ENCODE measurements at regions not wholly inside any gene's neighbourhood (a gene's known extent, or its start where the extent isn't known, plus 50 kb on each side); places are given as distances from the start of the nearest gene placed in this dataset.

DNA sequence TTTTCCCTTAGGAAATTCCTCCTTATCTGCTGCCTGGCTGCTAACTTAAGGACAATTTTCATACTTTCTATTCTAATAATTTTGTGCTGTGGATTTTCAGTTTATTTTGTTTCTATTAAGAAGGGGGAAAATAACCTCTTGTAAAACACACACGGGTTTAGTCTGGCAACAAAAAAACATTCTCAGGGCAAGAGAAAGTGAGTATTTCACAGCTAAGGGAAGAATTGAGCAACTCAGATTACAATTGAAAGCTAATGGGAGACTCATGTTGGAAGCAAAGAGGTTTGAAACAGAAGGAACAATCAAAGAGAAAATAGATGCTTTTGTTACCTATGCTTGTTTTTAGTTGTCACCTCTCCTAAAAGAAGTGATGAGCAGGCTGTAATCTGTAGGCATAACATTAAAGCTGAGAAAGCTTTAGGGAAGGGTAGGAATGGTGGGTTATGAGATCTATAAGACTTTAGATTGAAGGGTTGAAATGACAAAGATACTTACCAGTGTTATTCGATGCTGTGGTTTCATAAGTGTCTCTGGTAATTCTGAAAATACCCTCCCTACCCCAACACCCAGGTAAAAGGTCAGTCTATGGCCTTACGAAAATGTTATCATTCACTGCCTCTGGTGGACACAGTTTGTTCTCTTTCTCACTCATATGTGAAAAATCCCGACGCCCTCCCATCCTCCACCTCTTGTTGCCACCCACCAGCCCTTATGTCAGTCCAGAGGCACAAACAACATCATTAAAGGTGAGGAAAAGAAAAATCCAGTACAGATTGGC, 510.9 kb downstream of the TXNL1 start:
- H3K27me3 ChIP-seq (ENCODE audit: insufficient read depth, low read length), result no peaks in the 10 kb centered on the region
- H3K4me1 ChIP-seq (ENCODE audit: insufficient read depth, low read length), result peaks cover 24% of the 10 kb centered on the region
- H2AFZ ChIP-seq (ENCODE audit: low read length), result peak overlapping the region; percentile 28
- no peak overlapping the region for H3K4me3 ChIP-seq (ENCODE audit: insufficient read depth, low read length)
- H3K9me3 ChIP-seq (ENCODE audit: low read depth, low read length), result no peaks in the 10 kb centered on the region
- no peak overlapping the region for H3K4me2 ChIP-seq (ENCODE audit: insufficient read depth, low read length)
- no peak overlapping the region for H3K27ac ChIP-seq (ENCODE audit: low read depth, low read length)
- H3K36me3 ChIP-seq (ENCODE audit: insufficient read depth, low read length), result no peaks in the 10 kb centered on the region
- DNase-seq (ENCODE audit: insufficient read length, low spot score, missing footprints), result no peak
- H3K79me2 ChIP-seq (ENCODE audit: insufficient read depth, low read length), result no peaks in the 10 kb centered on the region
- TF ChIP-seq, protein P1, sequence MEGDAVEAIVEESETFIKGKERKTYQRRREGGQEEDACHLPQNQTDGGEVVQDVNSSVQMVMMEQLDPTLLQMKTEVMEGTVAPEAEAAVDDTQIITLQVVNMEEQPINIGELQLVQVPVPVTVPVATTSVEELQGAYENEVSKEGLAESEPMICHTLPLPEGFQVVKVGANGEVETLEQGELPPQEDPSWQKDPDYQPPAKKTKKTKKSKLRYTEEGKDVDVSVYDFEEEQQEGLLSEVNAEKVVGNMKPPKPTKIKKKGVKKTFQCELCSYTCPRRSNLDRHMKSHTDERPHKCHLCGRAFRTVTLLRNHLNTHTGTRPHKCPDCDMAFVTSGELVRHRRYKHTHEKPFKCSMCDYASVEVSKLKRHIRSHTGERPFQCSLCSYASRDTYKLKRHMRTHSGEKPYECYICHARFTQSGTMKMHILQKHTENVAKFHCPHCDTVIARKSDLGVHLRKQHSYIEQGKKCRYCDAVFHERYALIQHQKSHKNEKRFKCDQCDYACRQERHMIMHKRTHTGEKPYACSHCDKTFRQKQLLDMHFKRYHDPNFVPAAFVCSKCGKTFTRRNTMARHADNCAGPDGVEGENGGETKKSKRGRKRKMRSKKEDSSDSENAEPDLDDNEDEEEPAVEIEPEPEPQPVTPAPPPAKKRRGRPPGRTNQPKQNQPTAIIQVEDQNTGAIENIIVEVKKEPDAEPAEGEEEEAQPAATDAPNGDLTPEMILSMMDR (IDR thresholded peaks at IDR 0.05; ENCODE audit: extremely low read depth, low read depth, low read length), result no peak
- no peaks in the 10 kb centered on the region for H4K20me1 ChIP-seq (ENCODE audit: insufficient read depth, low read length)

DNA sequence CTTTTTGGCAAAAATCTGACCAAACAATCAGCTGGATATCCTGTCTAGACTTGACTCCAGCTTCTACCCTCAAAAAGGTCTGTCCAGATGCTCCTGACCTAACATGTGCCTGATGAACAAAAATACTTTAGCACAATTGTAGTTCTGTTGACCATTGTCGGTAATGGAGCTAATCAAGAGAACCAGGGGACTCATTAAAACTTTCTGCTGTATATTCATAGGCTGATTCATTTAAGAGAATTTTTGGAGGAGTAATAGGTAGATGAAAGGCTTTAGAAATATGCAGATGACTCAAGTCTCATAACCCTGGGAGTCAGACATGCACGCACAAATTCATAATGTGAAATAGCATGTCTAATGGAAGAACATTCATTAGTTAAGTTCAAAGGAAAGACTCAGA, 514.2 kb downstream of the TXNL1 start:
- TF ChIP-seq, protein P1 (IDR thresholded peaks at IDR 0.05; ENCODE audit: extremely low read depth, low read depth, low read length), result no peak
- H4K20me1 ChIP-seq (ENCODE audit: insufficient read depth, low read length), result no peaks in the 10 kb centered on the region
- no peak overlapping the region for H3K4me3 ChIP-seq (ENCODE audit: insufficient read depth, low read length)
- H3K4me1 ChIP-seq (ENCODE audit: insufficient read depth, low read length), result peaks cover 24% of the 10 kb centered on the region
- H3K79me2 ChIP-seq (ENCODE audit: insufficient read depth, low read length), result no peaks in the 10 kb centered on the region
- no peaks in the 10 kb centered on the region for H3K9me3 ChIP-seq (ENCODE audit: low read depth, low read length)
- peak overlapping the region; percentile 9 for H3K4me2 ChIP-seq (ENCODE audit: insufficient read depth, low read length)
- no peaks in the 10 kb centered on the region for H3K27me3 ChIP-seq (ENCODE audit: insufficient read depth, low read length)
- peak overlapping the region; percentile 74 for H3K27ac ChIP-seq (ENCODE audit: low read depth, low read length)
- DNase-seq (ENCODE audit: insufficient read length, low spot score, missing footprints), result no peak
- no peaks in the 10 kb centered on the region for H3K36me3 ChIP-seq (ENCODE audit: insufficient read depth, low read length)
- no peak overlapping the region for H2AFZ ChIP-seq (ENCODE audit: low read length)

DNA sequence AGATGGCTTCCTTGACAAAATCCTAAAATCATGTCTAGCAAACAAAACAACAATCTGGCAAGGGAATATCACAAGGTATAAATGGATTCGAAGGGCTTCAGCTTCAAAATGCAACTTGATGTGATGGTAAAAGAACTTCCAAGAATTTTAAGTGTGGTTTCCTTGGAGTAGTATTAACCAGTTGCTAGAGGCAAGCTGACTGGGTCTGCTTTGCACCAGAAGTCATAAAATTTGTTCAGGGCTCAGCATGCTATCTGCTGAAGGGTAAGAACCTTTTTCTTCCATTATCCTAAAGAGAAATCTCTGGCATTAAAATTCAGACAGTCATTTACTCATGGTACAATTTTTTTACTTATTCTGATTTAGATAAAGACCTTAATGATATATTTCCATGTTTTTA, 516.7 kb downstream of the TXNL1 start:
- Histone ChIP-seq H3K4me3 (ENCODE audit: insufficient read depth, low read length) (no peak overlapping the region), H3K4me2 (ENCODE audit: insufficient read depth, low read length) (no peak overlapping the region), H3K27ac (ENCODE audit: low read depth, low read length) (no peak overlapping the region), H4K20me1 (ENCODE audit: insufficient read depth, low read length) (no peaks in the 10 kb centered on the region), H3K9me3 (ENCODE audit: low read depth, low read length) (no peaks in the 10 kb centered on the region), H3K4me1 (ENCODE audit: insufficient read depth, low read length) (peaks cover 19% of the 10 kb centered on the region), H3K27me3 (ENCODE audit: insufficient read depth, low read length) (no peaks in the 10 kb centered on the region), H3K79me2 (ENCODE audit: insufficient read depth, low read length) (no peaks in the 10 kb centered on the region), H3K36me3 (ENCODE audit: insufficient read depth, low read length) (no peaks in the 10 kb centered on the region), H2AFZ (ENCODE audit: low read length) (no peak overlapping the region)
- DNase-seq (ENCODE audit: insufficient read length, low spot score, missing footprints), result no peak
- TF ChIP-seq, protein P1 (IDR thresholded peaks at IDR 0.05; ENCODE audit: extremely low read depth, low read depth, low read length), result no peak

DNA sequence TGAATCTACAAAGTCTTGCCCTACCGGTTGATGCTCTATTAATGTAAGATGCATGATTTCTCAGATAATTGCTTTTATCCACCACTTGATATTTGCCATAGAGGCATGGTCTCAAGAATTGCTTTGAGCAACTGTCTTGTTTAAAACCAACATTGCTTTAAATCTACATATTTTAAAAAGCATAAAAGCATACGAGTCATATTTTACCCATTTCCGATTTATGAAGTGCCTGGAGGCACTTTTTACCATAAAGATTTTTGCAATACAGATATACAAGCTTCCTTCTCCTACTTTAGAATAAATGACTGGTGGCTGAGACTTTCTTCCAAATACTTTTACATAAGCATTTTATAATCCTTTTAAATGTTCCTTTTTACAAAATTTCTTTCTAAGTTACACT, 517.6 kb downstream of the TXNL1 start:
- Histone ChIP-seq H3K9me3 (ENCODE audit: low read depth, low read length) (no peaks in the 10 kb centered on the region), H3K4me3 (ENCODE audit: insufficient read depth, low read length) (no peak overlapping the region)

More for the DNA sequence above, 517.6 kb downstream of the TXNL1 start:
- peaks cover 19% of the 10 kb centered on the region for H3K4me1 ChIP-seq (ENCODE audit: insufficient read depth, low read length)
- H3K27ac ChIP-seq (ENCODE audit: low read depth, low read length), result no peak overlapping the region
- no peak overlapping the region for H3K4me2 ChIP-seq (ENCODE audit: insufficient read depth, low read length)
- no peak overlapping the region for H2AFZ ChIP-seq (ENCODE audit: low read length)
- TF ChIP-seq, protein P1 (IDR thresholded peaks at IDR 0.05; ENCODE audit: extremely low read depth, low read depth, low read length), result no peak
- no peaks in the 10 kb centered on the region for H3K27me3 ChIP-seq (ENCODE audit: insufficient read depth, low read length)
- no peaks in the 10 kb centered on the region for H3K36me3 ChIP-seq (ENCODE audit: insufficient read depth, low read length)
- no peaks in the 10 kb centered on the region for H4K20me1 ChIP-seq (ENCODE audit: insufficient read depth, low read length)
- H3K79me2 ChIP-seq (ENCODE audit: insufficient read depth, low read length), result no peaks in the 10 kb centered on the region
- no peak for DNase-seq (ENCODE audit: insufficient read length, low spot score, missing footprints)

All from osteoblast (primary cell).